ENCODE measurements at regions not wholly inside any gene's neighbourhood (a gene's known extent, or its start where the extent isn't known, plus 50 kb on each side); places are given as distances from the start of the nearest gene placed in this dataset.

- Histone ChIP-seq H3K27me3 (replicated peaks; ENCODE audit: insufficient read depth) (no peaks in the 10 kb centered on the region), H3K27ac (no peak overlapping the region), H3K4me3 (no peak overlapping the region), H3K9me3 (no peaks in the 10 kb centered on the region), H3K36me3 (no peaks in the 10 kb centered on the region), H3K4me1 (replicated peaks) (no peaks in the 10 kb centered on the region)
- WGBS = 89% methylated on average over 2 of the region's 2 CpGs
- no peak for DNase-seq (ENCODE audit: low spot score)
- TF ChIP-seq POLR2AphosphoS5 (IDR thresholded peaks at IDR 0.05) (no peak), POLR2A (IDR thresholded peaks at IDR 0.05) (no peak), CTCF (IDR thresholded peaks at IDR 0.05) (no peak)
- intact Hi-C loops (cut with DNase I) = no loop called here
Measured at GRCh38 chr12:91920741-91921140, 224.9 kb downstream of the BTG1 start.

- intact Hi-C loops (cut with DNase I) = no loop called here
- WGBS = 53% methylated on average over 2 of the region's 2 CpGs
- TF ChIP-seq CTCF (IDR thresholded peaks at IDR 0.05) (no peak), POLR2A (IDR thresholded peaks at IDR 0.05) (no peak), POLR2AphosphoS5 (IDR thresholded peaks at IDR 0.05) (no peak)
- no peak for DNase-seq (ENCODE audit: low spot score)
- Histone ChIP-seq H3K4me3 (no peak overlapping the region), H3K9me3 (no peaks in the 10 kb centered on the region), H3K27ac (no peak overlapping the region), H3K4me1 (replicated peaks) (no peaks in the 10 kb centered on the region), H3K36me3 (no peaks in the 10 kb centered on the region), H3K27me3 (replicated peaks; ENCODE audit: insufficient read depth) (no peaks in the 10 kb centered on the region)
Measured at GRCh38 chr12:91920276-91920675, 225.4 kb downstream of the BTG1 start.

GRCh38 chr12:91918431-91918830 is 227.2 kb downstream of the BTG1 start:
- intact Hi-C loops (cut with DNase I) = no loop called here
- Histone ChIP-seq H3K27ac (no peak overlapping the region), H3K4me1 (replicated peaks) (no peaks in the 10 kb centered on the region), H3K36me3 (no peaks in the 10 kb centered on the region), H3K4me3 (no peak overlapping the region), H3K9me3 (no peaks in the 10 kb centered on the region), H3K27me3 (replicated peaks; ENCODE audit: insufficient read depth) (no peaks in the 10 kb centered on the region)
- WGBS = 84% methylated on average over 4 of the region's 4 CpGs
- no peak for DNase-seq (ENCODE audit: low spot score)
- TF ChIP-seq POLR2AphosphoS5 (IDR thresholded peaks at IDR 0.05) = no peak
- TF ChIP-seq POLR2A (IDR thresholded peaks at IDR 0.05) = no peak
- no peak for TF ChIP-seq CTCF (IDR thresholded peaks at IDR 0.05)

- intact Hi-C loops (cut with DNase I) = no loop called here
Measured at GRCh38 chr12:91914701-91915100, 230.9 kb downstream of the BTG1 start.

More at GRCh38 chr12:91914701-91915100, 230.9 kb downstream of the BTG1 start:
- no peak overlapping the region for H3K4me3 ChIP-seq
- no peak for TF ChIP-seq POLR2AphosphoS5 (IDR thresholded peaks at IDR 0.05)
- TF ChIP-seq POLR2A (IDR thresholded peaks at IDR 0.05) = no peak
- no peak for TF ChIP-seq CTCF (IDR thresholded peaks at IDR 0.05)
- no peak overlapping the region for H3K27ac ChIP-seq
- no peaks in the 10 kb centered on the region for H3K4me1 ChIP-seq (replicated peaks)
- no peak for DNase-seq (ENCODE audit: low spot score)
- H3K27me3 ChIP-seq (replicated peaks; ENCODE audit: insufficient read depth) = no peaks in the 10 kb centered on the region
- no peaks in the 10 kb centered on the region for H3K36me3 ChIP-seq
- no peaks in the 10 kb centered on the region for H3K9me3 ChIP-seq
- 96% methylated on average over 2 of the region's 2 CpGs for WGBS
